Heart left ventricle (tissue), 16 donors: ENCODE measurements at regions not wholly inside any gene's neighbourhood (a gene's known extent, or its start where the extent isn't known, plus 50 kb on each side); places are given as distances from the start of the nearest gene placed in this dataset.

Experiments
- ATAC-seq, 4 donors: fragments of 200-7000 bp; cut with Tn5 transposase; one replicate each; pipeline ENCODE4 v1.9.1; 2020 to 2022; ENCODE audit warnings: moderate library complexity in 4 of 4, mild to moderate bottlenecking in 3 of 4, moderate number of reproducible peaks in 1 of 4
- DNase-seq, 5 donors: peaks; one replicate each; pipeline ENCODE4 v3.0.0-alpha.2; 2020
- H3K27ac ChIP-seq, 12 donors: fragments of 200-600 bp; sonication (generic) in 4 of 12; one replicate each; pipeline versions ENCODE4 v1.5.0 to v1.8.0; 2016 to 2022; ENCODE audit warnings: mild to moderate bottlenecking in 2 of 12
- H3K27me3 ChIP-seq, 9 donors: fragments of 200-600 bp; sonication (generic) in 2 of 9; one replicate each; pipeline versions ENCODE4 v1.5.1 to v1.8.0; 2016 to 2022; ENCODE audit warnings: mild to moderate bottlenecking in 3 of 9
- H3K36me3 ChIP-seq, 9 donors: fragments of 200-600 bp; sonication (generic) in 2 of 9; one replicate each; pipeline versions ENCODE4 v1.5.0 to v1.8.0; 2018 to 2022; ENCODE audit warnings: mild to moderate bottlenecking in 2 of 9
- H3K4me1 ChIP-seq, 12 donors: fragments of 200-600 bp; sonication (generic) in 4 of 12; one replicate each; pipeline versions ENCODE4 v1.5.0 to v1.8.0; 2016 to 2022; ENCODE audit warnings: mild to moderate bottlenecking in 3 of 12
- H3K4me3 ChIP-seq, 12 donors: fragments of 200-600 bp; sonication (generic) in 4 of 12; one replicate each; pipeline versions ENCODE4 v1.5.0 to v1.8.0; 2017 to 2022; ENCODE audit warnings: mild to moderate bottlenecking in 9 of 12, moderate library complexity in 4 of 12
- H3K9me3 ChIP-seq, 12 donors: fragments of 200-600 bp; sonication (generic) in 4 of 12; one replicate each; pipeline versions ENCODE4 v1.5.0 to v1.8.0; 2016 to 2022; ENCODE audit warnings: mild to moderate bottlenecking in 1 of 12
- CTCF ChIP-seq, 12 donors: fragments of 200-600 bp; sonication (generic) in 4 of 12; IDR thresholded peaks; one replicate each; pipeline versions ENCODE4 v1.5.0 to v1.8.0; 2018 to 2022; ENCODE audit warnings: antibody characterized with exemption in 12 of 12, mild to moderate bottlenecking in 5 of 12
- POLR2A ChIP-seq, 2 donors: fragments of 450-650 bp; IDR thresholded peaks; one replicate each; pipeline ENCODE4 v1.6.1; 2017; ENCODE audit warnings: antibody characterized with exemption in 2 of 2, mild to moderate bottlenecking in 2 of 2, moderate library complexity in 2 of 2
- whole genome bisulfite sequencing, 4 donors: extraction: QIAGEN DNeasy Blood & Tissue Kit in 2 of 4; methylation state at CpG; one replicate each; pipeline versions ENCODE4 v1.1.5 to v1.1.7; 2013 to 2018; 5-methylcytosine and 5-hydroxymethylcytosine counted together
- intact Hi-C, 10 donors: fragments of 100-400 bp; cut with DNase I; formaldehyde crosslinking; loops; one replicate each; pipeline versions ENCODE4 v1.11.1 to v1.14.2; 2022
- donor health status: ischemic (EF 13 %, LVEDD 7.1; RV severe dilation, severe dysfunction).
- donor health status: healthy with polysubstance abuse.
- donor health status: DM: no; HTN: yes; CAD: no.
- donor health status: DM: no; HTN: no; CAD: no.
- donor health status: ischemic (EF 25% LVEDD 6.9; RV normal size, moderate dysfunction).
- donor health status: ischemic (EF 25% LVEDD 5.7; RV mildly dilated, moderate dysfunction).
- donor health status: healthy.
- donor health status: DM: yes; HTN: yes; CAD: no.
- donor health status: ischemic (EF 35%, LVEDD 5.7; RV mildly dilated, moderate dysfunction).
- donor health status: nonischemic (EF 11% LVEDD 7.7; RV severe dilation, severe dysfunction).
- donor health status: DM: yes; HTN: yes; CAD: no.
- donor health status: PGD.
- donor health status: ischemic (EF 29% LVEDD 5.4; RV normal size, mild dysfunction).
- donor health status: nonischemic (EF 23%, LVEDD 6.1; RV moderate dilation, normal function).

- intact Hi-C loops, result no loop called here
- Histone ChIP-seq H3K4me1 (peaks cover 0 to 14% (median 0%) of the 10 kb centered on the region in 12 donors), H3K4me3 (no peak overlapping the region), H3K27me3 (no peaks in the 10 kb centered on the region), H3K27ac (no peak overlapping the region), H3K36me3 (no peaks in the 10 kb centered on the region), H3K9me3 (no peaks in the 10 kb centered on the region)
- 58 to 76% (median 73%) methylated on average over 2 of the region's 2 CpGs for WGBS, 4 donors
- no peak for DNase-seq
- no peak for ATAC-seq
- TF ChIP-seq CTCF (IDR thresholded peaks at IDR 0.05) (no peak), POLR2A (IDR thresholded peaks at IDR 0.05) (no peak)
Observed at GRCh38 chr18:45175511-45175910, 439.8 kb upstream of the SLC14A2 start.

- H3K4me1 ChIP-seq, result no peaks in the 10 kb centered on the region
- no peak overlapping the region for H3K4me3 ChIP-seq
- DNase-seq, result no peak
- no peaks in the 10 kb centered on the region for H3K27me3 ChIP-seq
- no peak for TF ChIP-seq CTCF (IDR thresholded peaks at IDR 0.05)
- TF ChIP-seq POLR2A (IDR thresholded peaks at IDR 0.05), result no peak
- H3K36me3 ChIP-seq, result no peaks in the 10 kb centered on the region
- ATAC-seq, result no peak
- WGBS, 4 donors, result 57 to 65% (median 64%) methylated on average over 3 of the region's 3 CpGs
- H3K9me3 ChIP-seq, result no peaks in the 10 kb centered on the region
- intact Hi-C loops, result no loop called here
- H3K27ac ChIP-seq, result no peak overlapping the region
Observed at GRCh38 chr18:45186832-45187231, 428.4 kb upstream of the SLC14A2 start.

GRCh38 chr18:45191795-45192194, 423.5 kb upstream of the SLC14A2 start:
- DNase-seq (no peak), ATAC-seq (no peak)
- 87 to 97% (median 91%) methylated on average over 1 of the region's 1 CpG for WGBS, 4 donors
- no peaks in the 10 kb centered on the region for H3K27me3 ChIP-seq
- no peak overlapping the region for H3K27ac ChIP-seq
- intact Hi-C loops, result no loop called here
- no peak for TF ChIP-seq POLR2A (IDR thresholded peaks at IDR 0.05)
- no peak for TF ChIP-seq CTCF (IDR thresholded peaks at IDR 0.05)
- H3K36me3 ChIP-seq, result no peaks in the 10 kb centered on the region
- no peak overlapping the region for H3K4me3 ChIP-seq
- H3K9me3 ChIP-seq, result no peaks in the 10 kb centered on the region
- no peaks in the 10 kb centered on the region for H3K4me1 ChIP-seq

- Histone ChIP-seq H3K4me1 (no peaks in the 10 kb centered on the region), H3K4me3 (no peak overlapping the region), H3K27me3 (peaks cover 0 to 2% (median 0%) of the 10 kb centered on the region in 9 donors), H3K9me3 (peaks cover 0 to 7% (median 0%) of the 10 kb centered on the region in 12 donors), H3K27ac (no peak overlapping the region), H3K36me3 (no peaks in the 10 kb centered on the region)
- no peak for ATAC-seq
- no peak for DNase-seq
- intact Hi-C loops, result no loop called here
- 82 to 88% (median 86%) methylated on average over 5 of the region's 5 CpGs for WGBS, 4 donors
- no peak for TF ChIP-seq CTCF (IDR thresholded peaks at IDR 0.05)
- TF ChIP-seq POLR2A (IDR thresholded peaks at IDR 0.05), result no peak
Observed at GRCh38 chr18:45197526-45197970, 417.7 kb upstream of the SLC14A2 start.
